Keratinocyte (primary cell): ENCODE measurements at regions not wholly inside any gene's neighbourhood (a gene's known extent, or its start where the extent isn't known, plus 50 kb on each side); places are given as distances from the start of the nearest gene placed in this dataset.
"Not testable (repeated sequence)": the region's sequence is repeated elsewhere in the genome, so short reads cannot be mapped to it uniquely, and the experiment has no call there.

ENCODE experiments used
- CTCF ChIP-seq, 3 experiments: IDR thresholded peaks in 1 of 3; conservative IDR thresholded peaks in 1 of 3; optimal IDR thresholded peaks in 1 of 3; 2 replicates in 2 of 3; 3 replicates in 1 of 3; pipeline versions ENCODE3 to v1.5.1; 2011; ENCODE audit warnings: low read length in 3 of 3, mild to moderate bottlenecking in 3 of 3, moderate library complexity in 2 of 3, control low read depth in 1 of 3, inconsistent platforms in 1 of 3; ENCODE audit not compliant: insufficient read depth in 2 of 3; ENCODE audit errors: extremely low read depth in 1 of 3
- EZH2 ChIP-seq: IDR thresholded peaks from one replicate; pipeline ENCODE4 v1.6.1; 2012; ENCODE audit warnings: inconsistent platforms, mild to moderate bottlenecking, low read length, moderate library complexity

DNA sequence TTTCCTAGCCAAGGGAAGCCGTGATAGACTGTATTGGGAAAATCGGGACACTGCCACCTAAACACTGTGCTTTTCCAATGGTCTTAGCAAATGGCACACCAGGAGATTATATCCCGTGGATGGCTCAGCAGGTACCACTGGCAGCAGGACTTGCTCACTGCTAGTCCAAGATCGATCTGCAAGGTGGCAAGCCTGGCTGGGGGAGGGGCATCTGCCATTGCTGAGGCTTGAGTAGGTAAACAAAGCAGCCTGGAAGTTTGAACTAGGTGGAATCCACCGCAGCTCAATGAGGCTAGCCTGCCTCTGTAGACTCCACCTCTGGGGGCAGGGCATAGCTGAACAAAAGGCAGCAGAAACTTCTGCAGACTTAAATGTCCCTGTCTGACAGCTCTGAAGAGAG, 1262.7 kb upstream of the ZEB2 start:
- not testable (repeated sequence) for TF ChIP-seq CTCF (optimal IDR thresholded peaks at IDR 0.05 in 1 of 3, IDR thresholded peaks at IDR 0.05 in 1 of 3, conservative IDR thresholded peaks at IDR 0.05 in 1 of 3; ENCODE audit: extremely low read depth in 1 of 3, insufficient read depth in 2 of 3, low read length in 3 of 3); EZH2
